ENCODE measurements at regions not wholly inside any gene's neighbourhood (a gene's known extent, or its start where the extent isn't known, plus 50 kb on each side); places are given as distances from the start of the nearest gene placed in this dataset.

GRCh38 chr2:121821476-121822158 is 66.2 kb downstream of the TSN start:
- Histone ChIP-seq H3K27me3 (replicated peaks in 1 of 4; ENCODE audit: control extremely low read depth in 1 of 4, control insufficient read depth in 3 of 4, insufficient read depth in 4 of 4, low read length in 3 of 4) (no peaks in the 10 kb centered on the region), H2AFZ (ENCODE audit: insufficient read depth, low read depth, low read length, poor library complexity, severe bottlenecking) (no peak overlapping the region), H3K27ac (ENCODE audit: low read length in 2 of 2) (no peak overlapping the region), H3K36me3 (replicated peaks in 1 of 2; ENCODE audit: control extremely low read depth in 1 of 2, control insufficient read depth in 1 of 2, extremely low read depth in 1 of 2, insufficient read depth in 2 of 2, low read length in 1 of 2) (no peaks in the 10 kb centered on the region), H3K4me1 (ENCODE audit: control insufficient read depth in 2 of 2, insufficient read depth in 2 of 2, low read length in 2 of 2) (peaks cover 13 to 14% of the 10 kb centered on the region in 2 donors), H3K4me2 (replicated peaks; ENCODE audit: low read depth, low read length, poor library complexity, severe bottlenecking) (no peak overlapping the region), H4K20me1 (ENCODE audit: control insufficient read depth, insufficient read depth, low read length, poor library complexity, severe bottlenecking) (no peaks in the 10 kb centered on the region), H3K4me3 (ENCODE audit: control extremely low read depth in 1 of 5, extremely low read depth in 1 of 5, insufficient read depth in 1 of 5, low read depth in 2 of 5, low read length in 4 of 5) (no peak overlapping the region), H3K9ac (ENCODE audit: low read length) (no peak overlapping the region), H3K9me3 (ENCODE audit: control extremely low read depth in 1 of 3, control insufficient read depth in 2 of 3, insufficient read depth in 1 of 3, low read length in 2 of 3) (peaks cover 0 to 6% (median 0%) of the 10 kb centered on the region in 3 donors), H3K79me2 (ENCODE audit: control insufficient read depth, insufficient read depth, low read length) (no peaks in the 10 kb centered on the region)
- ATAC-seq (ENCODE audit: low read depth) (no peak), DNase-seq (no peak)
- H3K4me3 Mint-ChIP-seq, result no peak overlapping the region
- H3K27me3 Mint-ChIP-seq, result peaks cover 10% of the 10 kb centered on the region
- CTCF ChIA-PET, result no interaction called here
- WGBS (ENCODE audit: insufficient coverage), result 96% methylated on average over 3 of the region's 6 CpGs
- intact Hi-C loops (cut with micrococcal nuclease), result no loop called here
- no peak overlapping the region for H3K27ac Mint-ChIP-seq
- H3K4me1 Mint-ChIP-seq, result peaks cover 16% of the 10 kb centered on the region
- peaks cover 3% of the 10 kb centered on the region for H3K9me3 Mint-ChIP-seq (ENCODE audit: insufficient read depth)
- TF ChIP-seq CTCF (IDR thresholded peaks at IDR 0.05), result no peak
- TF ChIP-seq EZH2 (IDR thresholded peaks at IDR 0.05; ENCODE audit: borderline replicate concordance, insufficient read depth, low read depth, low read length, poor library complexity, severe bottlenecking), result no peak
- POLR2A ChIA-PET, result no interaction called here

GRCh38 chr2:121824264-121824663 is 68.8 kb downstream of the TSN start:
- no peak overlapping the region for H3K4me2 ChIP-seq (replicated peaks; ENCODE audit: low read depth, low read length, poor library complexity, severe bottlenecking)
- H3K4me3 ChIP-seq (ENCODE audit: control extremely low read depth in 1 of 5, extremely low read depth in 1 of 5, insufficient read depth in 1 of 5, low read depth in 2 of 5, low read length in 4 of 5), result no peak overlapping the region
- H3K27me3 ChIP-seq (replicated peaks in 1 of 4; ENCODE audit: control extremely low read depth in 1 of 4, control insufficient read depth in 3 of 4, insufficient read depth in 4 of 4, low read length in 3 of 4), result no peaks in the 10 kb centered on the region
- peaks cover 13% of the 10 kb centered on the region for H3K27me3 Mint-ChIP-seq
- H3K9me3 ChIP-seq (ENCODE audit: control extremely low read depth in 1 of 3, control insufficient read depth in 2 of 3, insufficient read depth in 1 of 3, low read length in 2 of 3), result no peaks in the 10 kb centered on the region
- no peaks in the 10 kb centered on the region for H4K20me1 ChIP-seq (ENCODE audit: control insufficient read depth, insufficient read depth, low read length, poor library complexity, severe bottlenecking)
- H3K9me3 Mint-ChIP-seq (ENCODE audit: insufficient read depth), result peaks cover 3% of the 10 kb centered on the region
- H3K27ac ChIP-seq (ENCODE audit: low read length in 2 of 2), result no peak overlapping the region
- no peak for ATAC-seq (ENCODE audit: low read depth)
- H3K27ac Mint-ChIP-seq, result no peak overlapping the region
- CTCF ChIA-PET, result no interaction called here
- H2AFZ ChIP-seq (ENCODE audit: insufficient read depth, low read depth, low read length, poor library complexity, severe bottlenecking), result no peak overlapping the region
- H3K36me3 ChIP-seq (replicated peaks in 1 of 2; ENCODE audit: control extremely low read depth in 1 of 2, control insufficient read depth in 1 of 2, extremely low read depth in 1 of 2, insufficient read depth in 2 of 2, low read length in 1 of 2), result no peaks in the 10 kb centered on the region
- H3K4me3 Mint-ChIP-seq, result no peak overlapping the region
- H3K4me1 Mint-ChIP-seq, result peaks cover 5% of the 10 kb centered on the region
- POLR2A ChIA-PET, result no interaction called here
- WGBS (ENCODE audit: insufficient coverage), result 100% methylated on average over 4 of the region's 4 CpGs
- peaks cover 5 to 8% of the 10 kb centered on the region in 2 donors for H3K4me1 ChIP-seq (ENCODE audit: control insufficient read depth in 2 of 2, insufficient read depth in 2 of 2, low read length in 2 of 2)
- TF ChIP-seq CTCF (IDR thresholded peaks at IDR 0.05) (no peak), EZH2 (IDR thresholded peaks at IDR 0.05; ENCODE audit: borderline replicate concordance, insufficient read depth, low read depth, low read length, poor library complexity, severe bottlenecking) (no peak)
- intact Hi-C loops (cut with micrococcal nuclease), result no loop called here
- DNase-seq, result no peak
- no peaks in the 10 kb centered on the region for H3K79me2 ChIP-seq (ENCODE audit: control insufficient read depth, insufficient read depth, low read length)
- H3K9ac ChIP-seq (ENCODE audit: low read length), result no peak overlapping the region
